ENCODE measurements at regions not wholly inside any gene's neighbourhood (a gene's known extent, or its start where the extent isn't known, plus 50 kb on each side); places are given as distances from the start of the nearest gene placed in this dataset.

- TF ChIP-seq, protein P1, sequence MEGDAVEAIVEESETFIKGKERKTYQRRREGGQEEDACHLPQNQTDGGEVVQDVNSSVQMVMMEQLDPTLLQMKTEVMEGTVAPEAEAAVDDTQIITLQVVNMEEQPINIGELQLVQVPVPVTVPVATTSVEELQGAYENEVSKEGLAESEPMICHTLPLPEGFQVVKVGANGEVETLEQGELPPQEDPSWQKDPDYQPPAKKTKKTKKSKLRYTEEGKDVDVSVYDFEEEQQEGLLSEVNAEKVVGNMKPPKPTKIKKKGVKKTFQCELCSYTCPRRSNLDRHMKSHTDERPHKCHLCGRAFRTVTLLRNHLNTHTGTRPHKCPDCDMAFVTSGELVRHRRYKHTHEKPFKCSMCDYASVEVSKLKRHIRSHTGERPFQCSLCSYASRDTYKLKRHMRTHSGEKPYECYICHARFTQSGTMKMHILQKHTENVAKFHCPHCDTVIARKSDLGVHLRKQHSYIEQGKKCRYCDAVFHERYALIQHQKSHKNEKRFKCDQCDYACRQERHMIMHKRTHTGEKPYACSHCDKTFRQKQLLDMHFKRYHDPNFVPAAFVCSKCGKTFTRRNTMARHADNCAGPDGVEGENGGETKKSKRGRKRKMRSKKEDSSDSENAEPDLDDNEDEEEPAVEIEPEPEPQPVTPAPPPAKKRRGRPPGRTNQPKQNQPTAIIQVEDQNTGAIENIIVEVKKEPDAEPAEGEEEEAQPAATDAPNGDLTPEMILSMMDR (IDR thresholded peaks at IDR 0.05), result no peak
- no peak for TF ChIP-seq EP300 (IDR thresholded peaks at IDR 0.05)
These were observed 96.5 kb upstream of the ERCC4 start for GRCh38 chr16:13823501-13823900.

Measured in sigmoid colon (tissue), 4 donors.